NCI-H2196 treated with DMSO at 0.1 percent for 48 hours (cell line): ENCODE measurements at regions not wholly inside any gene's neighbourhood (a gene's known extent, or its start where the extent isn't known, plus 50 kb on each side); places are given as distances from the start of the nearest gene placed in this dataset.

Experiments used
- DNase-seq: peaks from one replicate; lab custom pipeline; 2025; ENCODE audit not compliant: unreplicated experiment; lab: John Stamatoyannopoulos, UW

GRCh38 chr9:113817171-113817570, 58.9 kb upstream of the ZNF618 start:
- no peak for DNase-seq

- no peak for DNase-seq
Observed at GRCh38 chr9:113818391-113818790, 57.7 kb upstream of the ZNF618 start.

GRCh38 chr9:113822315-113822714, 53.8 kb upstream of the ZNF618 start:
- no peak for DNase-seq

DNA sequence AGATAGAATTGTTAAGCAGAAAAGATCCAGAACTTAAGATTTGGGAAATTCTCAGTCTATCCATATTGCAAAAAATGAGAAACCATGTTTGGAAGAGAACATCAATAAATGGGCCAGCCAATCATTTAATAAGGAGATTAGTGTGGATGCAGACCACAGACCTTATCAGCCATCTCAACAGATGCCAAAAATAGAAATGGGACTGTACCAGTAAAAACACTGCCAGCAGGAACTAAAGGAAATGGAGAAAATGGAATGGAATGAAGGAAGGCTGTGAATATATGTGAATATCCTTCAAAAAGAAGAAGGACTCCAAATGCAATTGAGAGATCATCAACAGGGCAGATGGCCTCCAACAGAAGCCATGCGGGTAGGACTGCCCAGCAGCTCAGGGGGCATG, 52.7 kb upstream of the ZNF618 start:
- no peak for DNase-seq
